CD14-positive monocyte (primary cell): ENCODE measurements at regions not wholly inside any gene's neighbourhood (a gene's known extent, or its start where the extent isn't known, plus 50 kb on each side); places are given as distances from the start of the nearest gene placed in this dataset.

Experiments used
- DNase-seq, 3 donors: peaks; one replicate each; pipeline ENCODE4 v3.0.0-alpha.2; 2011 to 2022
- H2AFZ ChIP-seq: 2 replicates; pipeline ENCODE4 v1.6.0; 2012; ENCODE audit warnings: mild to moderate bottlenecking, low read depth, low read length, inconsistent platforms; ENCODE audit not compliant: insufficient read depth, poor library complexity, severe bottlenecking
- H3K27ac ChIP-seq, 2 donors: 1 replicate in 1 of 2; 2 replicates in 1 of 2; pipeline ENCODE4 v1.5.1; 2012 to 2013; ENCODE audit warnings: low read length in 2 of 2, control low read depth in 1 of 2, inconsistent platforms in 1 of 2, low read depth in 1 of 2, mild to moderate bottlenecking in 1 of 2
- H3K27me3 ChIP-seq, 2 donors: one replicate each; pipeline versions ENCODE4 v1.6.0 to v1.6.1; 2011 to 2013; ENCODE audit warnings: low read length in 2 of 2; ENCODE audit not compliant: control insufficient read depth in 2 of 2, insufficient read depth in 2 of 2
- H3K36me3 ChIP-seq, 2 donors: replicated peaks in 1 of 2; 1 replicate in 1 of 2; 2 replicates in 1 of 2; pipeline versions ENCODE4 v1.5.1 to v1.6.1; 2012 to 2013; ENCODE audit warnings: low read length in 2 of 2, control low read depth in 1 of 2, inconsistent platforms in 1 of 2, mild to moderate bottlenecking in 1 of 2; ENCODE audit not compliant: insufficient read depth in 2 of 2, control insufficient read depth in 1 of 2
- H3K4me1 ChIP-seq, 2 donors: 1 replicate in 1 of 2; 2 replicates in 1 of 2; pipeline versions ENCODE4 v1.5.1 to v1.6.1; 2012 to 2013; ENCODE audit warnings: low read length in 2 of 2, control low read depth in 1 of 2, inconsistent platforms in 1 of 2, mild to moderate bottlenecking in 1 of 2, moderate library complexity in 1 of 2; ENCODE audit not compliant: insufficient read depth in 2 of 2, control insufficient read depth in 1 of 2
- H3K4me2 ChIP-seq: replicated peaks from 2 replicates; pipeline ENCODE3; 2012; ENCODE audit warnings: low read length, moderate library complexity, mild to moderate bottlenecking; ENCODE audit not compliant: poor library complexity, severe bottlenecking; ENCODE audit errors: extremely low read depth
- H3K4me3 ChIP-seq, 3 experiments: fragments of 200-600 bp in 1 of 3; sonication (generic) in 1 of 3; replicated peaks in 1 of 3; 1 replicate in 2 of 3; 2 replicates in 1 of 3; pipeline ENCODE4 v1.5.1; 2011 to 2013; ENCODE audit warnings: low read length in 3 of 3, mild to moderate bottlenecking in 3 of 3, control low read depth in 2 of 3, low read depth in 2 of 3, inconsistent platforms in 1 of 3, moderate library complexity in 1 of 3
- H3K79me2 ChIP-seq: 2 replicates; pipeline ENCODE4 v1.6.0; 2012; ENCODE audit warnings: mild to moderate bottlenecking, control low read depth, inconsistent platforms, low read length, moderate library complexity; ENCODE audit not compliant: insufficient read depth
- H3K9ac ChIP-seq: 2 replicates; pipeline ENCODE4 v1.6.0; 2017; ENCODE audit warnings: low read length, mild to moderate bottlenecking; ENCODE audit not compliant: insufficient read depth, poor library complexity, severe bottlenecking
- H3K9me3 ChIP-seq, 2 donors: replicated peaks in 1 of 2; 1 replicate in 1 of 2; 2 replicates in 1 of 2; pipeline versions ENCODE4 v1.5.1 to v1.6.1; 2012 to 2013; ENCODE audit warnings: low read length in 2 of 2, control low read depth in 1 of 2; ENCODE audit not compliant: control insufficient read depth in 1 of 2, insufficient read depth in 1 of 2
- H4K20me1 ChIP-seq: 2 replicates; pipeline ENCODE4 v1.6.0; 2012; ENCODE audit warnings: mild to moderate bottlenecking, low read length, control low read depth, moderate library complexity; ENCODE audit not compliant: insufficient read depth
- H3K27ac Mint-ChIP-seq, 7 donors: one replicate each; pipeline ENCODE4 v1.8.0; 2020; ENCODE audit warnings: mild to moderate bottlenecking in 7 of 7, mixed read lengths in 7 of 7, moderate library complexity in 6 of 7, inconsistent platforms in 2 of 7
- H3K27me3 Mint-ChIP-seq, 3 donors: one replicate each; pipeline ENCODE4 v1.8.0; 2021 to 2022; ENCODE audit warnings: low read depth in 3 of 3, mild to moderate bottlenecking in 3 of 3, mixed read lengths in 3 of 3, moderate library complexity in 3 of 3, inconsistent platforms in 1 of 3
- H3K36me3 Mint-ChIP-seq, 2 donors: one replicate each; pipeline ENCODE4 v1.8.0; 2020; ENCODE audit warnings: mixed read lengths in 2 of 2, inconsistent platforms in 1 of 2, mild to moderate bottlenecking in 1 of 2
- H3K4me1 Mint-ChIP-seq: one replicate; pipeline ENCODE4 v1.8.0; 2020; ENCODE audit warnings: mild to moderate bottlenecking, mixed read lengths
- H3K4me3 Mint-ChIP-seq, 2 donors: one replicate each; pipeline ENCODE4 v1.8.0; 2020; ENCODE audit warnings: mild to moderate bottlenecking in 2 of 2, mixed read lengths in 2 of 2, moderate library complexity in 1 of 2
- H3K9me3 Mint-ChIP-seq, 7 donors: one replicate each; pipeline ENCODE4 v1.8.0; 2020 to 2022; ENCODE audit warnings: mixed read lengths in 7 of 7, mild to moderate bottlenecking in 6 of 7, moderate library complexity in 6 of 7, inconsistent platforms in 2 of 7
- WGBS: methylation state at CpG from one replicate; pipeline ENCODE4 v1.1.5; 2013; ENCODE audit warnings: missing lambda C conversion rate; ENCODE audit not compliant: insufficient coverage; 5-methylcytosine and 5-hydroxymethylcytosine counted together
- intact Hi-C, 2 donors: fragments of 100-400 bp; cut with micrococcal nuclease; formaldehyde crosslinking; loops; one replicate each; pipeline versions ENCODE4 v1.15.0 to v1.15.1; 2023
- TF ChIP-seq, protein P1 (sequence below): fragments of 200-600 bp; IDR thresholded peaks from one replicate; pipeline ENCODE4 v1.8.0; 2022; ENCODE audit warnings: antibody characterized with exemption, mild to moderate bottlenecking

DNA sequence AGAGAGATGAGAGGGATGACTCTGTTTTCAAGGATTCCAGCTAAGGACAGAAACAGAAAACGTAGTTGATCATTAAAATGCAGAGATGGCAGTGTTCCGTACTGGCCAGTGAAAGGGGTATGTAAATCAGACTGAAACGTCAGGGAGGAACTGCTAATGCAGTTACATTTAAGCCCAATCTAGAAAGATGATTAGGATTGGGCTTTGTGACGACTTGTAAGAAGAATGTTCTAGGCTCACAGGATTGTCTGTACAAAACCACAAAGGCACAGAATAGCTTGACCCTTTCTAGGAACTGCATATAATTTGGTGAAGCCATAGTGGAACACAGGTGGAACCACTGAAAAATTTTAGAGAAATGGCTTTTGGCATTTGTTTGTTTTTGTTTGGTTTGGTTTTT is 55.6 kb upstream of the TESK1 start:
- peaks cover 40% of the 10 kb centered on the region for H4K20me1 ChIP-seq
- no peak overlapping the region for H3K9ac ChIP-seq
- peaks cover 8% of the 10 kb centered on the region for H3K4me1 Mint-ChIP-seq
- H3K27ac Mint-ChIP-seq: no peak overlapping the region
- no peaks in the 10 kb centered on the region for H3K9me3 ChIP-seq
- no peak overlapping the region for H3K27ac ChIP-seq
- H3K36me3 ChIP-seq: peaks cover 24 to 49% of the 10 kb centered on the region in 2 donors
- peaks cover 11 to 13% of the 10 kb centered on the region in 2 donors for H3K4me1 ChIP-seq
- WGBS: 85% methylated on average over 4 of the region's 4 CpGs
- H3K79me2 ChIP-seq: peaks cover 57% of the 10 kb centered on the region
- H3K4me3 ChIP-seq: no peak overlapping the region
- H3K9me3 Mint-ChIP-seq: no peaks in the 10 kb centered on the region
- no peak overlapping the region for H3K4me2 ChIP-seq
- intact Hi-C loops: no loop called here
- no peak for DNase-seq
- H3K27me3 Mint-ChIP-seq: no peaks in the 10 kb centered on the region
- H3K27me3 ChIP-seq: no peaks in the 10 kb centered on the region
- peaks cover 47 to 50% of the 10 kb centered on the region in 2 donors for H3K36me3 Mint-ChIP-seq
- TF ChIP-seq, protein P1, sequence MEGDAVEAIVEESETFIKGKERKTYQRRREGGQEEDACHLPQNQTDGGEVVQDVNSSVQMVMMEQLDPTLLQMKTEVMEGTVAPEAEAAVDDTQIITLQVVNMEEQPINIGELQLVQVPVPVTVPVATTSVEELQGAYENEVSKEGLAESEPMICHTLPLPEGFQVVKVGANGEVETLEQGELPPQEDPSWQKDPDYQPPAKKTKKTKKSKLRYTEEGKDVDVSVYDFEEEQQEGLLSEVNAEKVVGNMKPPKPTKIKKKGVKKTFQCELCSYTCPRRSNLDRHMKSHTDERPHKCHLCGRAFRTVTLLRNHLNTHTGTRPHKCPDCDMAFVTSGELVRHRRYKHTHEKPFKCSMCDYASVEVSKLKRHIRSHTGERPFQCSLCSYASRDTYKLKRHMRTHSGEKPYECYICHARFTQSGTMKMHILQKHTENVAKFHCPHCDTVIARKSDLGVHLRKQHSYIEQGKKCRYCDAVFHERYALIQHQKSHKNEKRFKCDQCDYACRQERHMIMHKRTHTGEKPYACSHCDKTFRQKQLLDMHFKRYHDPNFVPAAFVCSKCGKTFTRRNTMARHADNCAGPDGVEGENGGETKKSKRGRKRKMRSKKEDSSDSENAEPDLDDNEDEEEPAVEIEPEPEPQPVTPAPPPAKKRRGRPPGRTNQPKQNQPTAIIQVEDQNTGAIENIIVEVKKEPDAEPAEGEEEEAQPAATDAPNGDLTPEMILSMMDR: no peak
- no peak overlapping the region for H2AFZ ChIP-seq
- H3K4me3 Mint-ChIP-seq: no peak overlapping the region

DNA sequence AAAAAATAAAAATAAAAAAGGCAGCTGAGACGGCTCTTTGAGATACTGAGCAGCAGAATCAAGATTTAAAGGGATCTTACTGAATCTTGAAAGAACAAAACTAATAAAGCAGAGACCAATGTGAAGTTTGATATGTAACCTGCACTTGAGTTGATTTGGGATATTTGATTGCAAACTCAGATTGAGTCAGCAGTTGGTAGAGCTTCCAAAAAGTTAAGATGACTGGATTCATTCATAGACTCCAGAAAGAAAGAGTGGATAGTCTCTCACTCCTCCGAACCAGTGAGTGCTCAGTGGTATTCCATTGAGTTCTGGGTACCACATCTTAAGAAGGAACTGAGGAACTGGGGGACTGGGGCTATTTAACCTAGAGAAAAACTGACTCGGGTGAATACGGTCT is 52.7 kb upstream of the TESK1 start:
- peaks cover 30% of the 10 kb centered on the region for H3K79me2 ChIP-seq
- H3K4me1 Mint-ChIP-seq: peaks cover 2% of the 10 kb centered on the region
- H3K27ac Mint-ChIP-seq: peak overlapping the region in 1 of 7 donors; percentile 46
- no peak overlapping the region for H2AFZ ChIP-seq
- no peaks in the 10 kb centered on the region for H3K27me3 ChIP-seq
- peaks cover 11 to 13% of the 10 kb centered on the region in 2 donors for H3K4me1 ChIP-seq
- H3K36me3 ChIP-seq: peaks cover 37 to 55% of the 10 kb centered on the region in 2 donors
- peaks cover 31 to 32% of the 10 kb centered on the region in 2 donors for H3K36me3 Mint-ChIP-seq
- H3K9me3 Mint-ChIP-seq: no peaks in the 10 kb centered on the region
- TF ChIP-seq, protein P1: no peak
- no peaks in the 10 kb centered on the region for H3K9me3 ChIP-seq
- peaks cover 0 to 2% (median 0%) of the 10 kb centered on the region in 3 donors for H3K27me3 Mint-ChIP-seq
- H3K27ac ChIP-seq: peak overlapping the region in 1 of 2 donors; percentile 76
- no peak overlapping the region for H3K4me2 ChIP-seq
- 100% methylated on average over 2 of the region's 4 CpGs for WGBS
- no peak overlapping the region for H3K9ac ChIP-seq
- H3K4me3 Mint-ChIP-seq: no peak overlapping the region
- no peak overlapping the region for H3K4me3 ChIP-seq
- peaks cover 28% of the 10 kb centered on the region for H4K20me1 ChIP-seq
- intact Hi-C loops: loop anchor here (2.0 to 10.0 kb wide), 3 partner anchors 14 to 438 kb away; partner anchors contain the start of gene ATOSB (in 2 of the 2)
- DNase-seq: no peak
